DND-41 (cell line): ENCODE measurements at regions not wholly inside any gene's neighbourhood (a gene's known extent, or its start where the extent isn't known, plus 50 kb on each side); places are given as distances from the start of the nearest gene placed in this dataset.
"Not testable (repeated sequence)": the region's sequence is repeated elsewhere in the genome, so short reads cannot be mapped to it uniquely, and the experiment has no call there.

Experiments used
- ATAC-seq: fragments of 200-7000 bp; cut with Tn5 transposase; 3 replicates; pipeline ENCODE4 v1.9.1; 2021; ENCODE audit warnings: low read depth; ENCODE audit not compliant: insufficient read depth
- DNase-seq: peaks from one replicate; pipeline ENCODE4 v3.0.0-alpha.2; 2020
- H2AFZ ChIP-seq: 2 replicates; pipeline ENCODE4 v1.6.0; 2012; ENCODE audit warnings: low read depth, low read length
- H3K27ac ChIP-seq: 2 replicates; pipeline ENCODE4 v1.5.1; 2012; ENCODE audit warnings: low read length, inconsistent platforms
- H3K27me3 ChIP-seq: fragments of 200-600 bp; sonication (generic); 2 replicates; pipeline ENCODE4 v1.6.0; 2012; ENCODE audit warnings: low read length, mild to moderate bottlenecking, inconsistent platforms; ENCODE audit not compliant: insufficient read depth, poor library complexity
- H3K36me3 ChIP-seq: 2 replicates; pipeline ENCODE4 v1.5.1; 2012; ENCODE audit warnings: low read length, inconsistent platforms; ENCODE audit not compliant: insufficient read depth
- H3K4me1 ChIP-seq: 2 replicates; pipeline ENCODE4 v1.5.1; 2012; ENCODE audit warnings: mild to moderate bottlenecking, low read length; ENCODE audit not compliant: insufficient read depth
- H3K4me2 ChIP-seq: 2 replicates; pipeline ENCODE4 v1.6.0; 2012; ENCODE audit warnings: mild to moderate bottlenecking, moderate library complexity, low read length, inconsistent platforms; ENCODE audit not compliant: insufficient read depth
- H3K4me3 ChIP-seq, 2 experiments: fragments of 200-600 bp in 1 of 2; shearing (Covaris generic) in 1 of 2; 2 replicates each; pipeline ENCODE4 v1.5.1; 2012 to 2016; ENCODE audit warnings: inconsistent platforms in 2 of 2, low read length in 2 of 2, mild to moderate bottlenecking in 2 of 2, low read depth in 1 of 2, moderate library complexity in 1 of 2
- H3K79me2 ChIP-seq: 2 replicates; pipeline ENCODE4 v1.6.0; 2012; ENCODE audit warnings: low read length, inconsistent platforms; ENCODE audit not compliant: insufficient read depth
- H3K9ac ChIP-seq: 2 replicates; pipeline ENCODE4 v1.6.0; 2012; ENCODE audit warnings: low read depth, mild to moderate bottlenecking, inconsistent platforms, low read length, moderate library complexity
- H3K9me3 ChIP-seq: 2 replicates; pipeline ENCODE4 v1.5.1; 2012; ENCODE audit warnings: low read length, moderate library complexity, mild to moderate bottlenecking, inconsistent platforms; ENCODE audit not compliant: insufficient read depth, severe bottlenecking
- H4K20me1 ChIP-seq: 2 replicates; pipeline ENCODE4 v1.6.0; 2012; ENCODE audit warnings: low read length; ENCODE audit not compliant: insufficient read depth
- EZH2 ChIP-seq: IDR thresholded peaks from 3 replicates; pipeline ENCODE4 v1.6.1; 2012; ENCODE audit warnings: borderline replicate concordance, low read depth, mild to moderate bottlenecking, moderate library complexity, low read length, inconsistent platforms; ENCODE audit not compliant: severe bottlenecking
- TF ChIP-seq, protein P1 (sequence below): IDR thresholded peaks from 2 replicates; pipeline ENCODE4 v1.5.1; 2012; ENCODE audit warnings: borderline replicate concordance, low read length, moderate library complexity, mild to moderate bottlenecking; ENCODE audit not compliant: poor library complexity, severe bottlenecking; ENCODE audit errors: extremely low read depth

GRCh38 chr6:159395609-159396008, 226.4 kb downstream of the FNDC1 start:
- H3K4me3 ChIP-seq: no peak overlapping the region
- no peaks in the 10 kb centered on the region for H3K36me3 ChIP-seq
- H2AFZ ChIP-seq: no peak overlapping the region
- H3K79me2 ChIP-seq: no peaks in the 10 kb centered on the region
- no peak overlapping the region for H3K9ac ChIP-seq
- ATAC-seq: no peak
- peaks cover 5% of the 10 kb centered on the region for H3K9me3 ChIP-seq
- H4K20me1 ChIP-seq: no peaks in the 10 kb centered on the region
- no peak overlapping the region for H3K4me2 ChIP-seq
- TF ChIP-seq, protein P1, sequence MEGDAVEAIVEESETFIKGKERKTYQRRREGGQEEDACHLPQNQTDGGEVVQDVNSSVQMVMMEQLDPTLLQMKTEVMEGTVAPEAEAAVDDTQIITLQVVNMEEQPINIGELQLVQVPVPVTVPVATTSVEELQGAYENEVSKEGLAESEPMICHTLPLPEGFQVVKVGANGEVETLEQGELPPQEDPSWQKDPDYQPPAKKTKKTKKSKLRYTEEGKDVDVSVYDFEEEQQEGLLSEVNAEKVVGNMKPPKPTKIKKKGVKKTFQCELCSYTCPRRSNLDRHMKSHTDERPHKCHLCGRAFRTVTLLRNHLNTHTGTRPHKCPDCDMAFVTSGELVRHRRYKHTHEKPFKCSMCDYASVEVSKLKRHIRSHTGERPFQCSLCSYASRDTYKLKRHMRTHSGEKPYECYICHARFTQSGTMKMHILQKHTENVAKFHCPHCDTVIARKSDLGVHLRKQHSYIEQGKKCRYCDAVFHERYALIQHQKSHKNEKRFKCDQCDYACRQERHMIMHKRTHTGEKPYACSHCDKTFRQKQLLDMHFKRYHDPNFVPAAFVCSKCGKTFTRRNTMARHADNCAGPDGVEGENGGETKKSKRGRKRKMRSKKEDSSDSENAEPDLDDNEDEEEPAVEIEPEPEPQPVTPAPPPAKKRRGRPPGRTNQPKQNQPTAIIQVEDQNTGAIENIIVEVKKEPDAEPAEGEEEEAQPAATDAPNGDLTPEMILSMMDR: no peak
- no peak overlapping the region for H3K27ac ChIP-seq
- no peaks in the 10 kb centered on the region for H3K4me1 ChIP-seq
- H3K27me3 ChIP-seq: no peaks in the 10 kb centered on the region
- no peak for DNase-seq

GRCh38 chr6:159392695-159393094, 223.5 kb downstream of the FNDC1 start:
- H4K20me1 ChIP-seq, DNase-seq, ATAC-seq, H2AFZ ChIP-seq, H3K79me2 ChIP-seq, H3K9me3 ChIP-seq, H3K4me1 ChIP-seq, H3K9ac ChIP-seq, H3K27me3 ChIP-seq, H3K36me3 ChIP-seq, H3K27ac ChIP-seq, H3K4me3 ChIP-seq, H3K4me2 ChIP-seq: not testable (repeated sequence)

- DNase-seq: no peak
- H3K36me3 ChIP-seq: no peaks in the 10 kb centered on the region
- TF ChIP-seq, protein P1: no peak
- TF ChIP-seq EZH2: no peak
Measured at GRCh38 chr6:159390381-159390780, 221.2 kb downstream of the FNDC1 start.

GRCh38 chr6:159389695-159390094, 220.5 kb downstream of the FNDC1 start:
- Histone ChIP-seq H3K4me2 (no peak overlapping the region), H3K9ac (no peak overlapping the region), H3K27me3 (peaks cover 5% of the 10 kb centered on the region), H4K20me1 (no peaks in the 10 kb centered on the region), H3K79me2 (no peaks in the 10 kb centered on the region), H3K4me1 (no peaks in the 10 kb centered on the region), H2AFZ (no peak overlapping the region), H3K27ac (no peak overlapping the region), H3K9me3 (peaks cover 5% of the 10 kb centered on the region), H3K4me3 (no peak overlapping the region), H3K36me3 (no peaks in the 10 kb centered on the region)
- DNase-seq (no peak), ATAC-seq (no peak)
- TF ChIP-seq, protein P1: no peak

More at GRCh38 chr6:159390381-159390780, 221.2 kb downstream of the FNDC1 start:
- peaks cover 5% of the 10 kb centered on the region for H3K9me3 ChIP-seq
- H3K4me3 ChIP-seq: no peak overlapping the region
- no peaks in the 10 kb centered on the region for H3K4me1 ChIP-seq
- no peak overlapping the region for H3K9ac ChIP-seq
- H2AFZ ChIP-seq: no peak overlapping the region
- peaks cover 2% of the 10 kb centered on the region for H3K27me3 ChIP-seq
- H3K4me2 ChIP-seq: no peak overlapping the region
- no peaks in the 10 kb centered on the region for H3K79me2 ChIP-seq
- no peak for ATAC-seq
- no peak overlapping the region for H3K27ac ChIP-seq
- H4K20me1 ChIP-seq: no peaks in the 10 kb centered on the region
